Left lung (tissue), 4 donors: ENCODE measurements at regions not wholly inside any gene's neighbourhood (a gene's known extent, or its start where the extent isn't known, plus 50 kb on each side); places are given as distances from the start of the nearest gene placed in this dataset.
A peak's percentile ranks its signal among the peaks of the same experiment; 100 is the strongest.

Source experiments
- ATAC-seq: fragments of 200-7000 bp; cut with Tn5 transposase; one replicate; pipeline ENCODE4 v1.9.1; 2020; ENCODE audit warnings: moderate library complexity
- DNase-seq, 4 donors: peaks; one replicate each; pipeline ENCODE4 v3.0.0-alpha.2; 2013 to 2020
- H3K27ac ChIP-seq, 2 donors: fragments of 200-600 bp; sonication (generic) in 1 of 2; one replicate each; pipeline versions ENCODE4 v1.5.0 to v1.8.0; 2020 to 2021
- H3K27me3 ChIP-seq, 2 donors: fragments of 200-600 bp; sonication (generic) in 1 of 2; one replicate each; pipeline versions ENCODE4 v1.5.0 to v1.8.0; 2020 to 2021
- H3K36me3 ChIP-seq, 2 donors: fragments of 200-600 bp; sonication (generic) in 1 of 2; one replicate each; pipeline versions ENCODE4 v1.5.0 to v1.8.0; 2020 to 2021
- H3K4me1 ChIP-seq, 2 donors: fragments of 200-600 bp; one replicate each; pipeline ENCODE4 v1.8.0; 2021
- H3K4me3 ChIP-seq, 2 donors: fragments of 200-600 bp; sonication (generic) in 1 of 2; one replicate each; pipeline versions ENCODE4 v1.5.0 to v1.8.0; 2020 to 2021; ENCODE audit warnings: mild to moderate bottlenecking in 1 of 2
- H3K9me3 ChIP-seq, 2 donors: fragments of 200-600 bp; sonication (generic) in 1 of 2; one replicate each; pipeline versions ENCODE4 v1.5.0 to v1.8.0; 2020 to 2021
- CTCF ChIP-seq, 2 donors: fragments of 200-600 bp; sonication (generic) in 1 of 2; IDR thresholded peaks; one replicate each; pipeline versions ENCODE4 v1.5.0 to v1.8.0; 2021; ENCODE audit warnings: antibody characterized with exemption in 2 of 2
- intact Hi-C, 2 donors: fragments of 100-400 bp; cut with DNase I; formaldehyde crosslinking; loops; one replicate each; pipeline versions ENCODE4 v1.11.2 to v1.14.2; 2022
- donor health status: DM: no; HTN: yes; CAD: no.
- donor health status: DM: no; HTN: no; CAD: no.

- no peaks in the 10 kb centered on the region for H3K27me3 ChIP-seq
- intact Hi-C loops: no loop called here
- ATAC-seq (no peak), DNase-seq (no peak)
- no peaks in the 10 kb centered on the region for H3K36me3 ChIP-seq
- TF ChIP-seq CTCF (IDR thresholded peaks at IDR 0.05): no peak
- H3K4me3 ChIP-seq: no peak overlapping the region
- H3K9me3 ChIP-seq: no peaks in the 10 kb centered on the region
- no peaks in the 10 kb centered on the region for H3K4me1 ChIP-seq
- no peak overlapping the region for H3K27ac ChIP-seq
These were observed 239.1 kb upstream of the SETMAR start for GRCh38 chr3:4063916-4064574.

GRCh38 chr3:4065085-4065484 is 238.1 kb upstream of the SETMAR start:
- DNase-seq (no peak), ATAC-seq (no peak)
- no peak overlapping the region for H3K4me3 ChIP-seq
- intact Hi-C loops: no loop called here
- no peaks in the 10 kb centered on the region for H3K27me3 ChIP-seq
- TF ChIP-seq CTCF (IDR thresholded peaks at IDR 0.05): no peak
- no peaks in the 10 kb centered on the region for H3K9me3 ChIP-seq
- H3K27ac ChIP-seq: no peak overlapping the region
- no peaks in the 10 kb centered on the region for H3K4me1 ChIP-seq
- H3K36me3 ChIP-seq: no peaks in the 10 kb centered on the region

- no peak for DNase-seq
- no peaks in the 10 kb centered on the region for H3K27me3 ChIP-seq
- intact Hi-C loops: no loop called here
- H3K27ac ChIP-seq: no peak overlapping the region
- no peaks in the 10 kb centered on the region for H3K36me3 ChIP-seq
- H3K4me1 ChIP-seq: no peaks in the 10 kb centered on the region
- ATAC-seq: no peak
- H3K9me3 ChIP-seq: no peaks in the 10 kb centered on the region
- no peak for TF ChIP-seq CTCF (IDR thresholded peaks at IDR 0.05)
- H3K4me3 ChIP-seq: no peak overlapping the region
These were observed 237.6 kb upstream of the SETMAR start for GRCh38 chr3:4065554-4065953.

GRCh38 chr3:4067893-4068292 is 235.3 kb upstream of the SETMAR start:
- H3K9me3 ChIP-seq: no peaks in the 10 kb centered on the region
- no peaks in the 10 kb centered on the region for H3K4me1 ChIP-seq
- no peak overlapping the region for H3K27ac ChIP-seq
- no peak for TF ChIP-seq CTCF (IDR thresholded peaks at IDR 0.05)
- DNase-seq (peak in 1 of 4 donors; percentile 7), ATAC-seq (no peak)
- no peaks in the 10 kb centered on the region for H3K36me3 ChIP-seq
- intact Hi-C loops: no loop called here
- H3K27me3 ChIP-seq: no peaks in the 10 kb centered on the region
- no peak overlapping the region for H3K4me3 ChIP-seq

GRCh38 chr3:4069796-4070195 is 233.4 kb upstream of the SETMAR start:
- intact Hi-C loops: no loop called here
- no peaks in the 10 kb centered on the region for H3K27me3 ChIP-seq
- H3K9me3 ChIP-seq: peaks cover 0 to 5% of the 10 kb centered on the region in 2 donors
- no peaks in the 10 kb centered on the region for H3K4me1 ChIP-seq
- DNase-seq (no peak), ATAC-seq (no peak)
- H3K27ac ChIP-seq: no peak overlapping the region
- TF ChIP-seq CTCF (IDR thresholded peaks at IDR 0.05): no peak
- no peak overlapping the region for H3K4me3 ChIP-seq
- H3K36me3 ChIP-seq: no peaks in the 10 kb centered on the region
